NCI-H1694 treated with DMSO at 0.1 percent for 48 hours (cell line): ENCODE measurements at regions not wholly inside any gene's neighbourhood (a gene's known extent, or its start where the extent isn't known, plus 50 kb on each side); places are given as distances from the start of the nearest gene placed in this dataset.
A peak's percentile ranks its signal among the peaks of the same experiment; 100 is the strongest.
"Not testable (repeated sequence)": the region's sequence is repeated elsewhere in the genome, so short reads cannot be mapped to it uniquely, and the experiment has no call there.

ENCODE experiments used
- DNase-seq: peaks from one replicate; lab custom pipeline; 2025; lab: John Stamatoyannopoulos, UW

DNA sequence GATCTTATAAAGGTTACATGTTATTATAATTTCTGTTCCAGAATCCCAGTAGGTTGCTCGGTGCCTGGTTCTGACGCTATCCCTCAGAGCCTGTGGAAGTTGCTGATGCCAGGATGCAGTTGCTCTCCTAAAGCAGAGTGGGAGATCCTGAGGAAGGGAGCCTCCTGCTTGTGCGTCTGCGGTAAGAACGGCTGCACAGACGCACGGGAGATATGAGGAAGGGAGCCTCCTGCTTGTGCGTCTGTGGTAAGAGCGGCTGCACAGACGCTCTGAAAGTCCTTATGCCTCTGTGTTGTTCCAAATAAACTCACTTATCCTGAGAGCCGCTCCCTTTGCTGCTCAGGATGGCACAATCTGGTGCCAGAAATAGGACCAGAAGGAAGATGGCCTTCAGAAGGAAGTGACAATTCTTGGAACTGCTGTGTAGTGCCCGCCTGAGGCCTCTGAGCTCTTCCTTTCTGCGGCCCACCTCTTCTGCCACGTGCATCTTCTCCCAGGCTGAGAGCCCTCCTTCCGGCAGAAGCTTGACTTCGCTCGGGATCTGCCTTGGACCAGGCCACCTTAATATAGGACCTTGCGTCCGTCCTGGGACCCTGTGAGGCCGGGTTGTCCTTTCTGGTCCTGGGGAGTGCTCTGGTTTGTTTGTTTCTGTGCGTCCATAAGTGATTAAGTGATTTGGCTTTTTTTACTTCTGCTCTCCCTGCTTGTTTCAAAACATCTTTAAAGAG, 89.5 kb downstream of the RTP5 start:
- no peak for DNase-seq

DNA sequence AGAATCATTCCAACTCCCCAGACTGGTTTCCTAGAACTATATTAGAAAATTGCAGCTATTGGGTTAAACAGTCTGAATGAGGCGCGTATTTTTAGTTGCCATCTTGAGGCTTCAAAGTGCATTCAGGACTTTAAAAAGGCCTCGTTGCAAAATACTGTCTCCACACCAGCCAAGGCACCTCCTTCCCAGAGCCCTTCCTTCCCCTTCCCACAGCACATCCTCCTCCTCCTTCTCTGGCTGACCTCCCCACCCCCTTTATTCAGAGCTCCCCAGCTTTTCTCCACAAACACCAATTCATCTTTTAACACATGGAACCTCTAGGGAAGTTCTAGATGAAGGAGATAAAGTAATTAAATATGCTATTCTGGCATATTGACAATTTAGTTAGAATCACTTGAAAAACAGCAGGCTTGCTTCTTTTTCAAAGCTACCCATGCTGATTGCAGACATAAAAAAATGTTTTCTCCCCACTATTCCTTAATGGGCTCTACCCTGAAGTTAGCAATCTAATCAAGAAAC, 90.3 kb downstream of the RTP5 start:
- no peak for DNase-seq

DNA sequence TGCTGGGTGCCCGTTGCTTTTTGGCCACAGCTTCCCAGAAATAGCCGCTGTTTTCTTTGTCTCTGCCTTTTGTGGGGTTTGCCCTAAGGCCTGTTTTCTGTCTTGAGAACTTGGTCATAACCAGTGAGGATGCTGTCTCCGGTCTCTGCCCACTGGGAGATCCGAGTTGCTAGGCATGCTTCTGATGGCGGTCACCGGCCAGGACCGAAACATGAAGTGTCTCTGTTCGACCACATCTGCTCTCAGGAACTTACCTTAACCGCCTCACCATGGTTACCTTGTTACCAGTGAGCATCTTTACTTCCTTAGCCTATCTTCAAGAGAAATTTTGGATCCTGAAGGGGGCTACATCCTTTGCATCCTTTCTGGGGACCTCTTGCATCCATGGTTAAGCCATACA, 91.9 kb downstream of the RTP5 start:
- no peak for DNase-seq

DNA sequence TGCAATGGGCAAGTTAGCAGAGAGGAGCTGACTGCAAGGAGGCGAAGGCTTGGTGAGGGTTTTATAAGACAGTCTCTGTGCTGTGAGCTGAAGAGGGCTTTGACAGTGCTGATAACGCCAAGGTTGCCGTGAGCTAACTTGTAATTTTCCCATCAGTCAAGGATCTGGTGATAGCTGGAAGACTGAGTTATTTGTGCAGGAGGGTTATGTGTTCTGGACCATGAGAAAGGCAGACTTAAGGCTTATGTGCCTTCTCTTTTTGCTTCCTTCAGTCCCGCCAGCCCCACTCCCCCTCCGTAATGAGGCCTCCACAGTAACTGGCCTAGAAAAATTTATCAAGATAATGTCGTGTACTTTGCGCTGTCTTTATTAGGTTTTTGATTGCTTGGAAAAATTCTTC, 94.6 kb downstream of the RTP5 start:
- DNase-seq: no peak

DNA sequence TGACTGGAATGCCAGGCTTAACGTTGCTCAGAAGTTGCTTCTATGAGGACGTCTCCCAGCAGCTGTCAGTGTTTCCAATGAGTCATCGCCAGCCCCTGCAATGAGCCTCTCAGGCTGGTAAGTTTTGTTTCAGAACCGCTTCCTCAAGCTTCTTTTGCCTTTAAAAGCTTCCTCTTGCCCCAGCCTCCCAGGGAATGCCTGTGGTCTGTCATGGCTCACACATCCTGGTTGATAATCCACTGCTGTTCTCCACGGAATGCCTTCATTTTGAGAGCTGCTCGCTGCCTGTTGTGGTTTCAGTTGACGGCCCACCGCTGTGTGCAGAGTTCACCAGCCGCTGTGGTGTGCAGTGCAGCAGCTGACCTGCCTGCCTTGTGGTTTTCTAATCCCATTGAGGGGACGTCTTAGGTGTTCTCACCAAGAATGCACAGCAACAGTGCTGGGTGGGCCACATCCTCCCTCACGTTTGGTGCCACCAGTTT, 96.4 kb downstream of the RTP5 start:
- peak; percentile 11 for DNase-seq

DNA sequence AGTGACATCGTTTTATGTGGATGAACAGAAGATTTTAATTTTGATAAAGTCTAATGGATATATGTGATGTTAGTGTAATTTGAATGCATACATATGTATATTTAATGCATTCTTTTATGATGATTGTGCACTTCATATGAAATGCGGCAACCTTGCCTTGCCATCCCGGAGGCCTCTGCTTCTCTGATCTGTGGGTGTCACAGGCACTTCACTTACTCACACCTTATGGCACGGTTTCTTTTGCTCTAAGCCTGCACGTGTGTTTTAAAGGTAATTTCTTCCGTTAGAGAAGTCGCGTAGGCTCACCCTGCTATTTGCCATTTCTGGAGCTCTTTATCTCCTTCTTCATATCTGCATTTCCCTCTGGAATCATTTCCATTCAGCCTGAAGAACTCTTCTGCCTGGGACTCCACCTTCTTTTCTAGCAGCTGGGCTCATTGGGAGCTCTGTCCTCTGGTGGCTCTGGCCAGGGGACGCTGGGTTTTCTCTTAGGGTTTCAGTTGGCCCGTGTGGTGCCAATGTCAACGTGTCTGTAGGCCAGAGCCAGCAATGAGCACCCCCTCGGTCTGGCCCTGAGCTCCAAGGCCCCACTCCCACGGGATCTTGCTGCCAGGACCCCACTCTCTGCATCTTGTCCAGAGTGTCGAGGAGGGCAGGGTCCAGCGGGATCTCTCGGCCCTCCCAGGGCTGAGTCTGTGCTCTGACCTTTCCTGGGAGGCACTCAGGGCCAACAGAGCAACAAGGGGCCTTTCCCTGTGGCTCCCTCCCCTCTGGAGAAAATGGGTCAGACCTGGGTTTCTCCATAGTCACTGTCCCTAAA, 97.3 kb downstream of the RTP5 start:
- no peak for DNase-seq

DNA sequence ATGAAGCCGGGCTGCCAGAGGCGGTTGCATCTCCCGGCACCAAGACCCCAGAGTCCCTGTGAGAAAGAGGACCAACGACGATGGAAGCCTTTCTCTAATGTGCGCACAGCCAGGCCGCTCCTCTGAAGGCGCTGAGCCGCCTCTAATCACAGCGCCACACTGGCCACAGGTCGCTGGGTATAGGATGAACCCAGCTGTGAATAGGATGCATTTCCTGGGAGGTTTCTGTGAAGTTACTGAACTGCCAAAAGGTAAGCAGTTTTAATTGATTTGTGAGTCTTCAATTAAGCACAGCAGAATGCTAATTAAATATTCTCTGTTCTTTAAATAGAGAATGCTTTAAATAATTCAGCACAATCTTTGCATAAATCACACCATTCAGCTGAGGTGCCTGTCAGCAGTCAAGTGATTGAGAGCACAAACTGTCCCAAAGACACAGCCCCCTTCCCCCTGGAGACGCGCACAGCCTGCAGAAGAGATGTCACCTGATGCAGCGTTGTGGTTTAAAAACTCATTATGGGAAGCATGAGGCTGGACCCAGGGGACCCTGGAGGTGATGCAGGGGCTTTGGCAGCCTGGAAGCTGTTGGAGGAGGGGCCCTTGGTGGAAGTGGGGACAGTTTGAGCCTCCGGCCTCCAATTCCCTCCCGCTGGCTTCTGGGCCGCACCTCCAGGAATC, 98.1 kb downstream of the RTP5 start:
- no peak for DNase-seq

DNA sequence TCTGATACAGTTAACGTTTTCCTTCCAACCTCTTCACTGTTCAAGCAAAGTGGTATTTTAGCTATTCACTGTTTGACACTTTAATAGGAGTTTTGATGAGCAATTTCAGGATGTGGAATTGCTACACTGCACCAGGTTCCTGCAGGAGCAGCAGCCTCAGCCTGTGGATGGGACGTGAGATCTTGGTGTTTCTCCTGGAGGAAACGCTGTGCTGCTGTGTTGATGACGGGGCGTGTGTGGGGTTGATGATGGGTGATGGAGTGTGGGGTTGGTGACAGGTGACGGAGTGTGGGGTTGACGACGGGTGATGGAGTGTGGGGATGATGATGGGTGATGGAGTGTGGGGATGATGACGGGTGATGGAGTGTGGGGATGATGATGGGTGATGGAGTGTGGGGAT, 98.9 kb downstream of the RTP5 start:
- DNase-seq: no peak

DNA sequence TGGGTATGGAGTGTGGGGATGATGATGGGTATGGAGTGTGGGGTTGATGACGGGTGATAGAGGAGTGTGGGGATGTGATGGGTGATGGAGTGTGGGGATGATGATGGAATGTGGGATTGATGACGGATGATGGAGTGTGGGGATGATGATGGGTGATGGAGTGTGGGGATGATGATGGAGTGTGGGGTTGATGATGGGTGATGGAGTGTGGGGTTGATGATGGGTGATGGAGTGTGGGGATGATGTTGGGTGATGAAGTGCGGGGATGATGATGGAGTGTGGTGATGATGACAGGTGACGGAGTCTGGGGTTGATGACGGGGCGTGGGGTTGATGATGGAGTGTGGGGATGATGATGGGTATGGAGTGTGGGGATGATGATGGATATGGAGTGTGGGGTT, 99.7 kb downstream of the RTP5 start:
- DNase-seq: not testable (repeated sequence)

DNA sequence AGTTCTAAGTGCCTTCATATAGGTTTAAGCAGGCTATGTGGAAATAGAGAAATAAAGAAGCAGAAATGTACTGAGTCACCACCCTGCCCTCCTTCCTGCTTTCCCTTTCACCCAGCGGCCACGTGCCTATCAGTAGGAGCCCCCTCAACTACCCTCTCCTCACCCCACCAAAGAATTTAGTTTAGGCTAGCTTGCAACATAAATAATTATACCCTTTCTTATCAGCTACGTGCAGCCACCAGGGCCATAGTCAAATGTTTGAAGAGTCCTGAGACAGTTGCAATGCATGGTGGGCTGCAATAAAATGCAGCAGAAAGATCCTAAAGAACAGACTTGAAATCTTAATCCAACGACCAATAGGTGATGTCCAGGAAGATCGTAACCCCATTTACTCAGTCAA, 101.2 kb downstream of the RTP5 start:
- no peak for DNase-seq

DNA sequence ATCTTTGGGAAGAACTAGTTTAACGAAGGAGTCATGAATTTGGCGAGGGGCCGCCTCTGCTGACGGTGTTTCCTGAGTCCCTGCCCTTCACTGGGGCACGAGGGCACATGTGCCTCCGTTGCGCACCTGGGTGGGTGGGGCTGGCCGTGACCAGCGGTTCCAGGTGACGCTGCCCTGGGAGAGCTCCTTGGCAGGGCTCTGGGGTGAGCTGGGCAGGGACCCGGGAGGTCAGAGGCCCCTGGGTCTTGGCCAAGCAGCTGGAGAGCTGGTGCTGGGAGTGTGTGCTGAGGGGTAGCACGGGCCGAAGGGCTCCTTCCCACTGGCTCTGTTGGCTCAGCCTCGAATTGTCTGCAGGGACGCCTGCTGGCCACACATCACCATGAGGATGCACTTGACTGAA, 104.6 kb downstream of the RTP5 start:
- no peak for DNase-seq

DNA sequence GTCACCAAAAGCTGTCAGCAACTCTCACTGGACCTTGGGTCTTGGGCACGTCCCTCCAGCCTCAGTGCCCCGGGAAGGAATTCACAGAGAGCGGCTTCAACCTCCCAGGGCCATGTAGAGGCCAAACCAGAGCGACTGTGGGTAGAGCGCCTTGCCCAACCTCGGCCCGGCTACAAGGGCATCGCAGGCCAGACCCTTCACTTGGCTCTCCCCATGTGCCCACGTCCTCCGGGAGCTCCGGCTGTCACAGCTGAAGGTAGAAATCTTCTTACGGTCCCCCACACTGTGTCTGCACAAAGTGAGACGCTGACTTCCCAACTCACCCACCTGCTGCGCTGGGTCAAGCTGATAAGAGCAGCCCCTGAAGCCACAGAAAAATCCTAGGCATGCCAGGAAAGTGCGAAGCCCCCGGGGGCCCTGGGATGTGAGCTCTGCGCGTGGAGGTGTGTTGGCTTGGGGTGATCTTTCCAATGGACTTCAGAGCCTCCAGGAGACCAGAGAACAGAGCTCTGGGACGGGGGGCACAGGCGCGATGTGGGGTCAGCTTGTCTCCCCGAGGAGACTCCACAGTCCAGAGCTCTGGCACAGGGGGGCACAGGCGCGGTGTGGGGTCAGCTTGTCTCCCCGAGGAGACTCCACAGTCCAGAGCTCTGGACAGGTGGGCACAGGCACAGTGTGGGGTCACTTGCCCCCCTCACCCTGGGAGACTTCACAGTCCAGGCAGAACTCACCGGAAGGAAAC, 105.5 kb downstream of the RTP5 start:
- DNase-seq: no peak

DNA sequence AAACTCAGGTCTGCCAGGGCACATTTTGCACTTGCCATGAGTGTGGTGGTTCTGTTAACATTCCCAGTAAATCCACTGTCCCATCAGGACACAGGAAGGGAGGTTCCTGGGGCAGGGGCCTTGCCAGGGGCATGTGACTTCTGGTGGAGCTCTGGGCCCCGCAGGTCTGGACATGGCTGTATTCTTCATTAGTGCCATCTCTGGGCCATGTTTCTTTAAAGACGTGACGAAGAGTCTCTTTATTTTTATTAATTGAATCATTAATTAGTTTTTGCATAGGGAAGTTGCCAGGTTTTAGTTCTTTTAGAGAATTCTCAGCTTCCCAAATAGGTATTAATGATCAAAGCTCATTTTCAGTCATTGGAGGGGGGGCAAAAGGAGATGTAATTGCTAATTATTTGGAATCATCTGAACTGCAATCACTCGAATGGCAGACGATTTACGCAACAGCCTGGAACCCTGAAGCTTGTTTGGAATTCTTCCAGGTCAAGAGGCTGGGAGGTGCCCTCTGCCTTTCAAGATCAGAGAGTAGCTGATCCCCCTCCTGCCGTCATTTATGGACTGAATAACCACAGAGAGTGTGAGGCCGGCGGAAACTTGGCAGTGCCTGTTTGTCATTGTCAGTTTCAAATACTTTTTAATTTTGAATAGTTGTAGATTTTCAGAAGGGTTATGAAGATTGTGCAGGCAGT, 106.2 kb downstream of the RTP5 start:
- DNase-seq: no peak

DNA sequence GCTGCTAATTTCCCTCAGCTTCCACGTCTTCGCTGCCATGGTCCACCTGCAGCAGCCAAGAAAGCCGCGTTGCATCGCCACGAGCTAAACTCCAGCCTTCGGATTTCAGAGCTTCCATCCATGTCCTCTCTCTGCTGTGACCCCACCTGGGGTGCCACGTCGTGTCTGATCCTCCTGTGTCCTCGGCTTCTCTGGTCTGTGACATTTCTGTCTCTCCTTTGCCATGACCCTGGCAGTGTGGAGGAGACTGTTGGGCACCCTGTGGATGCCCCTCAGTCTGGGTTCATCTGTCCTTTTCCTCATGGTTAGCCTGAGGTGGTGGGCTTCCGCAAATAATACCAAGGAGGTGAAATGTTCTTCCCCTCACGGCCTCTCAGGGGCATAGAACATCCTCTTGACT, 106.8 kb downstream of the RTP5 start:
- no peak for DNase-seq

DNA sequence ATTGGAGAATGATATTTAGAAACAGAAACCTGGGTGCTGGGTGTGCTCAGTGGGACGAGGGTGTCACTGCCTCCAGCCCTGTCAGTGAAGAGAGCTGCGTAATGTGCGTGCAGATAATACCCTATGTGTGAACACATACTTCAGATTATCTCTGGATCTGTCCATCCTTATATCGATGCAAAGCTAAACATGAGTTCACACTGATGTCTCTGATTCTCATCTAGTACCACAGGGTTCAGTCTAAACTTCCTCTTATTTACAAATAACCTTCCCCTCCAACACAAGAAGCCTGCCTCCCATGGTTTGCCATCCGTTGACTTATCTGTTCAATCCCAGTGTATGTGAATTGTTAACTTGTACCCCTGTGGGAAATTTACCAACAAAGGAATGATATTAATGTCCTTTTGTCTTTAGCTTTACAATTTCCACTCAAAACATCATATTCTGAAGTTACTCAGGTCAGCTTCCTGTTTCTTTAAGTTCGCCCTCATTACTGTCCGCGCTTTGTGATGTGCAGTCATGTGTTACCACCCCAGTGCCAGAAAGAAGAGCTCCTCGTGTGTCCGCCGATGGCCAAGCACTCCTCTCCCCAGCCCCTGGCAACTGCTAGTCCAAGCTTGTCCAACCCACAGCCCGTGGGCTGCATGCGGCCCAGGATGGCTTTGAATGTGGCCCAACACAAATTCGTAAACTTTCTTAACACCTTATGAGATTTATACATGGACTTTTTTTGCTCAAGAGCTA, 108.2 kb downstream of the RTP5 start:
- DNase-seq: no peak

DNA sequence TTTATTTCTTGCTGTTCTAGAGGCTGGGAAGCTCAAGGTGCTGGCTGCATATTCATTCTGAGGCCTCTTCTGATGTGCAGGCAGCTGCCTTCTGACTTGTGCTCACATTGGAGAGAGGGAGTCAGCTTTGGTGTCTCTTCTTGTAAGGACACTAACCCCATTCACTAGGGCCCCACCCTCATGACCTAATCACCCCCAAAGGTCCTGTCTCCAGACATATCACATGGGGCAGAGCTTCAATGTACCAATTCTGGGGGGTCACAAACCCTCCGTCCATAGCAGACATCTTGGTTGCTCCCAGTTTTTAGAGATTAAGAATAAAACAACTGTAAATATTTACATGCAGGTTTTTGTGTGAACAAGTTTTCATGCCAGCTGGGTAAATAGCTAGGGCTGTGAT, 109.1 kb downstream of the RTP5 start:
- no peak for DNase-seq

DNA sequence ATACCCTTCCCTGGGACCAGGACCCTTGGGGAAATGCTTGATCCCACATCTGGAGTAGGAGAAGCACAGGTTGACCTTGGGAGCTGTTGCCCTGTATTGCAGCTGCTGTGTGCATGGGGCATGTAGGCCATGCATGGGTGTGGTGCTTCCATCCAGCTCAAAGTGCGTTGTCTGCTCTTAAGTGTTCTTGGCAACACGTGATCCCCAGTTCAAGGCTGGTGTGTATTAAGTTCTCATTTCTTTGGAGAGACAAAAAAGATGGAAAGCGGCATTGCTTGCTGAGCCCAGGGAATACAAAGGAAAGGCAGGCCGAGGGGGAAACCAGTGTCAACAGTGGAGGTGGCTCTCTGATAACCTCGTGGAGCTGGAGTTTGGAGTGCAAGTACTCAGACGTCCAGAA, 110.7 kb downstream of the RTP5 start:
- no peak for DNase-seq

DNA sequence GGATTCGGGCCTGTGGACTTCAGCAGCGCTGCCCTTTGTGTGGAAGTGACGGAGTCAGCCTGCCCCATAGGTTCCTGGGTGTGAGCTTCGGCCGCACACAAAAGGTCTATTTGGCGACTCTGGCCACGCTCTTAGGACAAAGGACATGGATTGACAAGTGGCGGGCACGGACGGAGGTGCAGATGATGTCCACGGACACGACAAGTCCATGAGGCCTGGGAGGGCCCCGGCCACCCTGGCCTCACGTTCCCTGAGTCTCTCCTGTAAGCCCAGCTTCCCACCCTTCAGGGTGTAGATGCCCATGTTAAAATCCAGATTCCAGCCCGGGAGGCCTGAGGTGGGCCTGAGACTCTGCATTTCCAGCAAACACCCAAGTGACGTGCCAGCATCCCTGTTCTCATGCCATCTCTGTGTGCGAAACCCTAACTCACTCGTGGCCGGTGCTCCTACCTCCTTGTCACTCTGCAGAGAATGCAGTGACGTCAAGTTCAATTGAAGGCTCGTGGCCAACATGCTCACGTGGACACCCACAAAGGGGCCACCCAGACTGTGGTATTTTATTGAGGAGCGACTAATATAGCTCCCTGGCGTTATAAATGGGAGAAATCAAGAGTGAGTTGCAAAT, 111.7 kb downstream of the RTP5 start:
- DNase-seq: no peak

DNA sequence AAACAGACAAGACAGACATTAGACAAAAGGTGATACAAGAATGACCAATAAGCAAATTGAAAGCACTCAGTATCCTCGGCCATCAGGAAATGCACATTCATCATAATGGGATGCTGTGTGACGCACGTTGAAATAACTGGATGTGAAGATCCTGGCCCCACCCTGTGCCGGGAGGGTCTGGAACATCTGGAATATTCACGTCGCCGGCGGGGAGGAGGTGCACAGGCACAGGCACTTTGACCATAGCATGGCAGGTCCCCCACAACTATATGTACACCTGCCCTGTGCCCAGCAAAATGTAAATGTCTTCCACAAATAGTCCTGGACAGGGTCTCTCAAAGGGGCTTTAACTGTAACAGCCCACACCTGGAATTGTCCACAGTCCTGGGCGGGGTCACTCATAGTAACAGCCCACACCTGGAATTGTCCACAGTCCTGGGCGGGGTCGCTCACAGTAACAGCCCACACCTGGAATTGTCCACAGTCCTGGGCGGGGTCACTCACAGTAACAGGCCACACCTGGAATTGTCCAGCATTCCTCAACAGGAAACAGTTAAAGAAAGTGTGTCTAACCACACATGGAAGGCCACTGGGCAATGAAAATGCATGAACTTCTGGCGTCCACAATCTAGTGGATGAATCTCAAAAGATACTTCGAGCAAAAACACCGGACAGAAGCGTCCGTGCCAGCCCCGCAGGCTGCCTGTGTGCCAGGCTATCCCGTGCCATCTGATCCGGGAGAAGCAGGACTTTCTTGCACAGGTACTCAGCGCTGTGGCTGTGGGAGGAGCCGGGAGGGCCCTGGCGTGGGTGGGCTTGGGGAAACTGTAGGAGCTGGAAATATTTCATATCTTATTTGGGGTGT, 113.4 kb downstream of the RTP5 start:
- no peak for DNase-seq
